ENCODE measurements at regions not wholly inside any gene's neighbourhood (a gene's known extent, or its start where the extent isn't known, plus 50 kb on each side); places are given as distances from the start of the nearest gene placed in this dataset.

DNA sequence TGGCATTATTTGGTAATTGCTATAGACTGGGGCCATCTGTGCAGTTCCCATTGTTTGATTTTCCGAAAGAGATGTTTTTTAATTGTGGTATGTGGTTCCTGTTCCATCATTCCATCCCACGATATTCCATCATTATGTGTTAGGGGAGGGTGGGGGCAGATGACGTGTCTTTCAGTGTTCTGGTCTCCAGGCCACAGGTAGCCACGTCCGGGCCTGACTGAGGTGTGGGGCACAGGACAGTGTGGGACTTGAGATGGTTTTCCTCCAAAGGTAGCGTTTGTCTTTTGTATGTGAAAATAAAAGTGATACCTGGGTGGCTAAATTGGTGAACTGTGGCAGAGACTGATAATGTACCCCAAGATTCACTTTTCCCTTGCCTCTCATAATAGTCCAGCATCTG lies 192.2 kb upstream of the HAAO start:
- TF ChIP-seq YY1 (IDR thresholded peaks at IDR 0.05; ENCODE audit: low read depth) = no peak
- TF ChIP-seq, protein P1, sequence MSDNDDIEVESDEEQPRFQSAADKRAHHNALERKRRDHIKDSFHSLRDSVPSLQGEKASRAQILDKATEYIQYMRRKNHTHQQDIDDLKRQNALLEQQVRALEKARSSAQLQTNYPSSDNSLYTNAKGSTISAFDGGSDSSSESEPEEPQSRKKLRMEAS (IDR thresholded peaks at IDR 0.05) = no peak
- TF ChIP-seq CEBPB (IDR thresholded peaks at IDR 0.05) = no peak
- no peak for TF ChIP-seq EP300 (IDR thresholded peaks at IDR 0.05; ENCODE audit: borderline replicate concordance)
- TF ChIP-seq, protein P2, sequence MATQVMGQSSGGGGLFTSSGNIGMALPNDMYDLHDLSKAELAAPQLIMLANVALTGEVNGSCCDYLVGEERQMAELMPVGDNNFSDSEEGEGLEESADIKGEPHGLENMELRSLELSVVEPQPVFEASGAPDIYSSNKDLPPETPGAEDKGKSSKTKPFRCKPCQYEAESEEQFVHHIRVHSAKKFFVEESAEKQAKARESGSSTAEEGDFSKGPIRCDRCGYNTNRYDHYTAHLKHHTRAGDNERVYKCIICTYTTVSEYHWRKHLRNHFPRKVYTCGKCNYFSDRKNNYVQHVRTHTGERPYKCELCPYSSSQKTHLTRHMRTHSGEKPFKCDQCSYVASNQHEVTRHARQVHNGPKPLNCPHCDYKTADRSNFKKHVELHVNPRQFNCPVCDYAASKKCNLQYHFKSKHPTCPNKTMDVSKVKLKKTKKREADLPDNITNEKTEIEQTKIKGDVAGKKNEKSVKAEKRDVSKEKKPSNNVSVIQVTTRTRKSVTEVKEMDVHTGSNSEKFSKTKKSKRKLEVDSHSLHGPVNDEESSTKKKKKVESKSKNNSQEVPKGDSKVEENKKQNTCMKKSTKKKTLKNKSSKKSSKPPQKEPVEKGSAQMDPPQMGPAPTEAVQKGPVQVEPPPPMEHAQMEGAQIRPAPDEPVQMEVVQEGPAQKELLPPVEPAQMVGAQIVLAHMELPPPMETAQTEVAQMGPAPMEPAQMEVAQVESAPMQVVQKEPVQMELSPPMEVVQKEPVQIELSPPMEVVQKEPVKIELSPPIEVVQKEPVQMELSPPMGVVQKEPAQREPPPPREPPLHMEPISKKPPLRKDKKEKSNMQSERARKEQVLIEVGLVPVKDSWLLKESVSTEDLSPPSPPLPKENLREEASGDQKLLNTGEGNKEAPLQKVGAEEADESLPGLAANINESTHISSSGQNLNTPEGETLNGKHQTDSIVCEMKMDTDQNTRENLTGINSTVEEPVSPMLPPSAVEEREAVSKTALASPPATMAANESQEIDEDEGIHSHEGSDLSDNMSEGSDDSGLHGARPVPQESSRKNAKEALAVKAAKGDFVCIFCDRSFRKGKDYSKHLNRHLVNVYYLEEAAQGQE (IDR thresholded peaks at IDR 0.05; ENCODE audit: low read depth) = no peak
- no peak for TF ChIP-seq RAD21 (IDR thresholded peaks at IDR 0.05; ENCODE audit: low read depth)
- TF ChIP-seq FOXM1 (IDR thresholded peaks at IDR 0.05; ENCODE audit: borderline replicate concordance, low read depth) = no peak
- TF ChIP-seq TAF1 (IDR thresholded peaks at IDR 0.05; ENCODE audit: low read depth) = no peak
- TF ChIP-seq TCF12 (IDR thresholded peaks at IDR 0.05; ENCODE audit: low read depth) = no peak

All from Ishikawa (cell line).